GM23248 (cell line): ENCODE measurements at regions not wholly inside any gene's neighbourhood (a gene's known extent, or its start where the extent isn't known, plus 50 kb on each side); places are given as distances from the start of the nearest gene placed in this dataset.

Source experiments
- DNase-seq: peaks from one replicate; pipeline ENCODE4 v3.0.0-alpha.2; 2015
- H2AFZ ChIP-seq: fragments of 200-600 bp; sonication (generic); 2 replicates; pipeline ENCODE4 v1.6.1; 2016; ENCODE audit warnings: antibody characterized with exemption
- H3F3A ChIP-seq: fragments of 200-600 bp; sonication (generic); 2 replicates; pipeline ENCODE4 v1.6.1; 2016; ENCODE audit warnings: mild to moderate bottlenecking, antibody characterized with exemption, mixed run types; ENCODE audit not compliant: insufficient read depth
- H3K27ac ChIP-seq: fragments of 200-600 bp; sonication (generic); 2 replicates; pipeline ENCODE4 v1.5.1; 2016; ENCODE audit warnings: mild to moderate bottlenecking
- H3K27me3 ChIP-seq: fragments of 200-600 bp; sonication (generic); replicated peaks from 2 replicates; pipeline ENCODE4 v1.6.1; 2016; ENCODE audit warnings: mild to moderate bottlenecking; ENCODE audit not compliant: insufficient read depth
- H3K36me3 ChIP-seq: fragments of 200-600 bp; sonication (generic); 2 replicates; pipeline ENCODE4 v1.6.1; 2016; ENCODE audit warnings: low read depth, mild to moderate bottlenecking
- H3K4me1 ChIP-seq: fragments of 200-600 bp; sonication (generic); 2 replicates; pipeline ENCODE4 v1.6.1; 2016; ENCODE audit warnings: mild to moderate bottlenecking; ENCODE audit not compliant: insufficient read depth
- H3K4me2 ChIP-seq: fragments of 200-600 bp; sonication (generic); one replicate; pipeline ENCODE4 v1.6.1; 2016; ENCODE audit warnings: mild to moderate bottlenecking; ENCODE audit not compliant: unreplicated experiment
- H3K4me3 ChIP-seq: fragments of 200-600 bp; sonication (generic); 2 replicates; pipeline ENCODE4 v1.5.1; 2016; ENCODE audit warnings: mild to moderate bottlenecking
- H3K79me2 ChIP-seq: fragments of 200-600 bp; sonication (generic); 2 replicates; pipeline ENCODE4 v1.6.1; 2016; ENCODE audit warnings: mild to moderate bottlenecking; ENCODE audit not compliant: insufficient read depth
- H3K9ac ChIP-seq: fragments of 200-600 bp; sonication (generic); 2 replicates; pipeline ENCODE4 v1.6.1; 2016; ENCODE audit warnings: mild to moderate bottlenecking
- H3K9me2 ChIP-seq: fragments of 200-600 bp; sonication (generic); 2 replicates; pipeline ENCODE4 v1.6.1; 2016; ENCODE audit warnings: mixed run types, mild to moderate bottlenecking, moderate library complexity; ENCODE audit not compliant: insufficient read depth
- H3K9me3 ChIP-seq: fragments of 200-600 bp; sonication (generic); one replicate; pipeline ENCODE4 v1.6.1; 2017; ENCODE audit warnings: low read depth
- H4K20me1 ChIP-seq: fragments of 200-600 bp; sonication (generic); 2 replicates; pipeline ENCODE4 v1.6.0; 2016; ENCODE audit not compliant: insufficient read depth
- EZH2 ChIP-seq: fragments of 200-600 bp; sonication (generic); IDR thresholded peaks from 2 replicates; pipeline ENCODE4 v1.6.1; 2018; ENCODE audit warnings: antibody characterized with exemption, mild to moderate bottlenecking; ENCODE audit not compliant: insufficient read depth, poor library complexity, severe bottlenecking
- EZH2phosphoT487 ChIP-seq: fragments of 200-600 bp; sonication (generic); IDR thresholded peaks from 2 replicates; pipeline ENCODE4 v1.6.1; 2018; ENCODE audit warnings: antibody characterized with exemption, moderate library complexity, mild to moderate bottlenecking, low read depth; ENCODE audit not compliant: insufficient read depth
- WGBS, 2 experiments: methylation state at CpG; one replicate each; pipeline ENCODE4 v1.1.6; 2015 to 2017; ENCODE audit warnings: low lambda C conversion rate in 2 of 2, low coverage in 1 of 2; ENCODE audit errors: missing lambda C conversion rate in 2 of 2; 5-methylcytosine and 5-hydroxymethylcytosine counted together
- in situ Hi-C: fragments of 300-500 bp; cut with MboI; formaldehyde crosslinking; loops from 2 replicates; pipeline ENCODE4 v1.15.0; 2020

DNA sequence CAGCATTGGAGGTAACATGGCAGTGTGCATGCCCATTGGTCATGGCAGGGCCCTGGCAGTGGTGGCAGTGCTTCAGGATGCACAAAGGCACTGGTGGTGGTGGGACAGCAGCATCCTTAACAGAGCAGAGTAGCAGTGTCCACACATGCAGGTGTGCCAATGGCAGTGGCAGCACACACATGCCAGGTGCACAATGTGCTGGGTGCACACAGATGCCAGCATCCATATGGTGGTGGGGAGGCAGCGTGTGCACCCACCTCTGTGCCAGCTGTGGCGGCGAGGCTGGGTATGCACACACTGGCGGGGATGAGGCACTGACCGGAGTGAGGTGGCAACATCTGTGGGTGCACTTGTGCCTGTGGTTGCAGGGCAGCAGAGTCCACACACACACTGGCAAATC, 150.6 kb downstream of the SI start:
- in situ Hi-C loops: no loop called here
- no peaks in the 10 kb centered on the region for H3K36me3 ChIP-seq
- H3K79me2 ChIP-seq: no peaks in the 10 kb centered on the region
- 48 to 57% methylated on average over 5 of the region's 5 CpGs for WGBS, 2 experiments
- no peak overlapping the region for H2AFZ ChIP-seq
- TF ChIP-seq EZH2phosphoT487: no peak
- no peak for TF ChIP-seq EZH2
- no peaks in the 10 kb centered on the region for H3F3A ChIP-seq
- H3K4me2 ChIP-seq: no peak overlapping the region
- no peaks in the 10 kb centered on the region for H3K9me2 ChIP-seq
- H3K9ac ChIP-seq: no peak overlapping the region
- no peak overlapping the region for H3K4me3 ChIP-seq
- H3K4me1 ChIP-seq: no peaks in the 10 kb centered on the region
- H3K9me3 ChIP-seq: no peaks in the 10 kb centered on the region
- no peak overlapping the region for H3K27ac ChIP-seq
- no peak for DNase-seq
- H4K20me1 ChIP-seq: no peaks in the 10 kb centered on the region
- no peaks in the 10 kb centered on the region for H3K27me3 ChIP-seq

DNA sequence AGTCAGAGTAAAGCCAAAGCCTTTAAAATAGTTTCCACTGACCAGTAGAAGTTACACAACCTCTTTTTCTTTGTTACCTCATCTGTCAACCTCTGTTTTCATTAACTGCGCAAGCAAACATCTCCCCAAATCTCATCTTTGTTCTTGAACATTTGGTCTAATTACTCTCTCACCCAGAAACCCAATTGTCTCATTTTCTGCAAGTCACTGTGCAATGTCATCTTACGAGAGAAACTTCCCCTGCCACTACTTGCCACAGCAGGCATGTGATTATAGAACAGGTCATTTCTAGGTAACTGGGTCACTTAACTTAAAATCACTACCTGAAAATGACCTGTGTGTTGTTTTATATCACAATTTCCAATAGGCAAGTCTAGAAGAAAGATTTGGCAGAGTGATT, 159.4 kb downstream of the SI start:
- in situ Hi-C loops: no loop called here
- Histone ChIP-seq H3K4me3 (no peak overlapping the region), H3K4me2 (no peak overlapping the region), H2AFZ (no peak overlapping the region), H3K27ac (no peak overlapping the region), H3K4me1 (no peaks in the 10 kb centered on the region), H3K9ac (no peak overlapping the region), H3F3A (no peaks in the 10 kb centered on the region), H4K20me1 (no peaks in the 10 kb centered on the region), H3K27me3 (no peaks in the 10 kb centered on the region), H3K9me2 (no peaks in the 10 kb centered on the region), H3K79me2 (no peaks in the 10 kb centered on the region), H3K9me3 (peaks cover 3% of the 10 kb centered on the region), H3K36me3 (no peaks in the 10 kb centered on the region)
- no peak for TF ChIP-seq EZH2phosphoT487
- TF ChIP-seq EZH2: no peak
- WGBS, 2 experiments: 25 to 32% methylated on average over 2 of the region's 2 CpGs
- no peak for DNase-seq

DNA sequence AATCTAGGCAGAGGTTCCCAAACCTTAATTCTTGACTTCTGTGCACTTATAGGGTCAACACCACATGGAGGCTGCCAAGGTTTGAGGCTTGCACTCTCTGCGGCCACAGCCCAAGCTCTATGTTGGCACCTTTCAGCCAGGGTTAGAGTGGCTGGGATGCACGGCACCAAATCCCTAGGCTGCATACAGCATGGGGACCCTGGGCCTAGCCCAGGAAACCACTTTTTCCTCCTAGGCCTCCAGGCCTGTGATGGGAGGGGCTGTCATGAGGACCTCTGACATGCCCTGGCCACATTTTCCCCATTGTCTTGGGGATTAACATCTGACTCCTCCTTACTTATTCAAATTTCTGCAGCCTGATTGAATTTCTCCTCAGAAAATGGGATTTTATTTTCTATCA, 165.4 kb downstream of the SI start:
- no peak overlapping the region for H3K4me3 ChIP-seq
- no peaks in the 10 kb centered on the region for H3K79me2 ChIP-seq
- no peaks in the 10 kb centered on the region for H3K4me1 ChIP-seq
- no peaks in the 10 kb centered on the region for H3K9me3 ChIP-seq
- 32 to 43% methylated on average over 2 of the region's 2 CpGs for WGBS, 2 experiments
- H3K27ac ChIP-seq: no peak overlapping the region
- no peak overlapping the region for H3K9ac ChIP-seq
- H3K4me2 ChIP-seq: no peak overlapping the region
- no peak for DNase-seq
- TF ChIP-seq EZH2 (no peak), EZH2phosphoT487 (no peak)
- H3K36me3 ChIP-seq: no peaks in the 10 kb centered on the region
- H4K20me1 ChIP-seq: no peaks in the 10 kb centered on the region
- in situ Hi-C loops: no loop called here
- no peaks in the 10 kb centered on the region for H3K27me3 ChIP-seq
- H2AFZ ChIP-seq: no peak overlapping the region
- H3K9me2 ChIP-seq: no peaks in the 10 kb centered on the region
- no peaks in the 10 kb centered on the region for H3F3A ChIP-seq

DNA sequence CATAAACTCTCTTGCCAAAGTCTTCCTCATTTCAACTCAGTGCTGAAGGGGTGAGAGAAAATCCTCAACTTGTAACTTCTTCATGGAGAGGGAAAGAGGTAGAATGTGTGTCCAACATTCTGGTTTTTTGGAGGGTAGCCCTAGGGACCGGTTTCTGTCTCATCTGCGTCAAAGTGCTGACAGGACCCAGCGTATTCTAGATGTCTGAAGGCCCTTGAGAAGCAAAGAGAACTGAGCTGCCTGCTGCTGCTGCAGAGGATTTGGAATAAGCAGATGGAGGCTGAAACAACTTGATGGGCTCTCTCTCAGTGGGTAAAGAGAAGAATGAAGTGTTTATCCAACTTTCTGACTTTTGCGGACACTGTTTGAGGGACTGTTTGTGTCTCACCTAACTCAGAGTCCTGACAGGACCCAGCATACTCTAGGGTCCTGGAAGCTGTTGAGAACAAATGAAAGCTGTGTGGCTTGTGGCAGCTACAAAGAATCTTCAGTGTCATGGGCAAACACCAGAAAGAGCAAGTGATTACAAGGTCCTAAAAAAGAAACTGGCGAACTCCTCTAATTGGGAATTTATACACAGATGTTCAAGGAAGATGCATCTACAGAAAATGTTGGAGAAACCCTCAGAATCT, 174.4 kb downstream of the SI start:
- Histone ChIP-seq H3K9ac (no peak overlapping the region), H3F3A (no peaks in the 10 kb centered on the region), H3K4me1 (no peaks in the 10 kb centered on the region), H4K20me1 (no peaks in the 10 kb centered on the region), H2AFZ (no peak overlapping the region), H3K4me3 (no peak overlapping the region), H3K27ac (no peak overlapping the region), H3K36me3 (no peaks in the 10 kb centered on the region), H3K27me3 (no peaks in the 10 kb centered on the region), H3K9me2 (no peaks in the 10 kb centered on the region), H3K4me2 (no peak overlapping the region), H3K79me2 (no peaks in the 10 kb centered on the region), H3K9me3 (no peaks in the 10 kb centered on the region)
- DNase-seq: no peak
- 4 to 13% methylated on average over 5 of the region's 5 CpGs for WGBS, 2 experiments
- in situ Hi-C loops: no loop called here
- TF ChIP-seq EZH2phosphoT487 (no peak), EZH2 (no peak)

DNA sequence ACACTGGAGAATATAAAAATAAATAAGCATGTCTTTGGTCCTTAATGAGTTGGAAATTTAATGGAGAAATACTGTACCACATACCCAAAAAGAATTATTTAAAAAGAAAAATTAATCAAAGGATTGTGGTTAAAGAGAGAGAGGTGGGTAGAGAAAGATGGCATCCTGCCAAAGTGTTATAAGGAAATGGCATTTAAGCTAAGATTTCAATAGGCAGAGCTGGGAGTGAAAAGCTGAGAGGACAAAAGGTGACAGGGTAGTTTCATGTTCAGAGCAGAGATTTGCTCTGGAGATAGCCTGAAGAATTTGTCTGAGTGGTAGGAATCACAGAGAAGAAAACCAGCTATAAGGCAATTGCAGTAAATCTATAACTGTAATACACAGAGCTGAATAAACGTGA, 181.0 kb downstream of the SI start:
- H2AFZ ChIP-seq: no peak overlapping the region
- no peak overlapping the region for H3K9ac ChIP-seq
- in situ Hi-C loops: no loop called here
- 30 to 41% methylated on average over 1 of the region's 1 CpG for WGBS, 2 experiments
- no peaks in the 10 kb centered on the region for H3F3A ChIP-seq
- no peaks in the 10 kb centered on the region for H4K20me1 ChIP-seq
- no peaks in the 10 kb centered on the region for H3K9me2 ChIP-seq
- no peaks in the 10 kb centered on the region for H3K27me3 ChIP-seq
- H3K79me2 ChIP-seq: no peaks in the 10 kb centered on the region
- H3K9me3 ChIP-seq: no peaks in the 10 kb centered on the region
- H3K4me1 ChIP-seq: no peaks in the 10 kb centered on the region
- no peak overlapping the region for H3K4me2 ChIP-seq
- TF ChIP-seq EZH2phosphoT487: no peak
- no peak for TF ChIP-seq EZH2
- no peaks in the 10 kb centered on the region for H3K36me3 ChIP-seq
- no peak for DNase-seq
- no peak overlapping the region for H3K27ac ChIP-seq
- no peak overlapping the region for H3K4me3 ChIP-seq
